Ishikawa (cell line): ENCODE measurements at regions not wholly inside any gene's neighbourhood (a gene's known extent, or its start where the extent isn't known, plus 50 kb on each side); places are given as distances from the start of the nearest gene placed in this dataset.

ENCODE experiments used
- CEBPB ChIP-seq: IDR thresholded peaks from 2 replicates; pipeline ENCODE4 v1.6.1; 2012
- EGR1 ChIP-seq: IDR thresholded peaks from 2 replicates; pipeline ENCODE4 v1.6.1; 2012
- EP300 ChIP-seq: IDR thresholded peaks from 2 replicates; pipeline ENCODE4 v1.6.1; 2012; ENCODE audit warnings: borderline replicate concordance
- MAX ChIP-seq: IDR thresholded peaks from 2 replicates; pipeline ENCODE4 v1.6.1; 2012
- NFIC ChIP-seq: IDR thresholded peaks from 2 replicates; pipeline ENCODE4 v1.6.1; 2012
- RAD21 ChIP-seq: IDR thresholded peaks from 2 replicates; pipeline ENCODE4 v1.6.1; 2012; ENCODE audit warnings: low read depth
- TAF1 ChIP-seq: IDR thresholded peaks from 2 replicates; pipeline ENCODE4 v1.6.1; 2012; ENCODE audit warnings: low read depth, mild to moderate bottlenecking
- TCF12 ChIP-seq: IDR thresholded peaks from 2 replicates; pipeline ENCODE4 v1.6.1; 2012; ENCODE audit warnings: low read depth
- TEAD4 ChIP-seq: IDR thresholded peaks from 2 replicates; pipeline ENCODE4 v1.6.1; 2012
- USF1 ChIP-seq: IDR thresholded peaks from 2 replicates; pipeline ENCODE4 v1.6.1; 2012
- YY1 ChIP-seq: IDR thresholded peaks from 2 replicates; pipeline ENCODE4 v1.6.1; 2012; ENCODE audit warnings: low read depth
- ZBTB7A ChIP-seq: IDR thresholded peaks from 2 replicates; pipeline ENCODE4 v1.6.1; 2012; ENCODE audit warnings: low read depth

- TF ChIP-seq EP300 (no peak), TEAD4 (no peak), RAD21 (no peak), CEBPB (no peak), NFIC (no peak), TCF12 (no peak), YY1 (no peak), TAF1 (no peak), EGR1 (no peak), MAX (no peak), USF1 (no peak), ZBTB7A (no peak)
Measured at GRCh38 chr13:74077792-74078191, 56.4 kb downstream of the KLF12 start.
